ENCODE measurements at regions not wholly inside any gene's neighbourhood (a gene's known extent, or its start where the extent isn't known, plus 50 kb on each side); places are given as distances from the start of the nearest gene placed in this dataset.

DNA sequence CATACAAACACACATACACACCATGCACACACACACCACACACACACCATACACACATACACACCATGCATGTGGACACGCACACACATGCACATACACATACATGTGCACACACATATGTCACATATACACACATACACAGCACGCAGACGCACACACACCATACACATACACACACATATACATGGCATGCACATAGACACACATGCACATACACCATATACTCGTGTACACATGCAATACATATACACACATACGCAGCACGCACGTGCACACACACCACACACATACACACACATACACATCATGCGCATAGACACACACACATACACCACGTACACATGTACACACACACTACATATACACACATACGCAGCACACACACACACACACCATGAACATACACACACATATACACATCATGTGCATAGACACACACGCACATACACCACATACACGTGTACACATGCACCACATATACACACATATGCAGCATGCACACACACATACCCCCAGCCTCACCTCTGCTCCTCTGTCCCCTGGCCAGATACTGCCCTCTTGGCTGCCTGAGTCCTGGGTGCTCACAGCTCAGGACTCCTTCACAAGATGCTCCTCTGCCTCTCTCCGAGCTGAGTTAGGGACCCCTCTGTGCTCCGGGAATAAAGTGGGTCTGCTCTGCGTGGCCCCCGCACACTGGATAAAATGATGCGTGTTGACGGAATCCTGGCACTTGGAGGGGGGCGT is 70.9 kb upstream of the ARHGEF7 start:
- FAIRE-seq = no peak
- DNase-seq (ENCODE audit: insufficient read length, low spot score) = no peak
- TF ChIP-seq, protein P1, sequence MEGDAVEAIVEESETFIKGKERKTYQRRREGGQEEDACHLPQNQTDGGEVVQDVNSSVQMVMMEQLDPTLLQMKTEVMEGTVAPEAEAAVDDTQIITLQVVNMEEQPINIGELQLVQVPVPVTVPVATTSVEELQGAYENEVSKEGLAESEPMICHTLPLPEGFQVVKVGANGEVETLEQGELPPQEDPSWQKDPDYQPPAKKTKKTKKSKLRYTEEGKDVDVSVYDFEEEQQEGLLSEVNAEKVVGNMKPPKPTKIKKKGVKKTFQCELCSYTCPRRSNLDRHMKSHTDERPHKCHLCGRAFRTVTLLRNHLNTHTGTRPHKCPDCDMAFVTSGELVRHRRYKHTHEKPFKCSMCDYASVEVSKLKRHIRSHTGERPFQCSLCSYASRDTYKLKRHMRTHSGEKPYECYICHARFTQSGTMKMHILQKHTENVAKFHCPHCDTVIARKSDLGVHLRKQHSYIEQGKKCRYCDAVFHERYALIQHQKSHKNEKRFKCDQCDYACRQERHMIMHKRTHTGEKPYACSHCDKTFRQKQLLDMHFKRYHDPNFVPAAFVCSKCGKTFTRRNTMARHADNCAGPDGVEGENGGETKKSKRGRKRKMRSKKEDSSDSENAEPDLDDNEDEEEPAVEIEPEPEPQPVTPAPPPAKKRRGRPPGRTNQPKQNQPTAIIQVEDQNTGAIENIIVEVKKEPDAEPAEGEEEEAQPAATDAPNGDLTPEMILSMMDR (IDR thresholded peaks at IDR 0.05; ENCODE audit: insufficient read depth, missing control alignments) = no peak

DNA sequence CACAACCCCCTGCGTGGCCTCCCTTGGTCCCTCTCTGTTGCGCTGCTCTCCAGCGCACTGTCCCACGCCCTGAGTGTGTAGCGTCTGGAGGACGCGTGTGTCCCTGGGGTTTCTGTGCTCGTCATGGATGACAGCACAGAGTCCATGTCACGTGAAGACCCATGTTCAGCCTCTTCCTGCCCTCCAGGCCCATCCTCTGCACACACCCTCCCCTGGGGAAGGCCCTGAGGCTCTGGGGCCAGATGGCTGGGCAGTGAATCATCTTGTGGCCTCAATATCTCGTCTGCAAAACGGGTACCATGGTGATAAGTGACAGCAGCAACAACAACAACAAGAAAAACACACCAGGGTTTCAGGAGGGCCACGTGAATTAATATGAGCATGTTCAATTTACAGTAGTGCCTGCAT is 71.5 kb upstream of the ARHGEF7 start:
- TF ChIP-seq, protein P1 (IDR thresholded peaks at IDR 0.05; ENCODE audit: insufficient read depth, missing control alignments) = no peak
- FAIRE-seq (no peak), DNase-seq (ENCODE audit: insufficient read length, low spot score) (no peak)

DNA sequence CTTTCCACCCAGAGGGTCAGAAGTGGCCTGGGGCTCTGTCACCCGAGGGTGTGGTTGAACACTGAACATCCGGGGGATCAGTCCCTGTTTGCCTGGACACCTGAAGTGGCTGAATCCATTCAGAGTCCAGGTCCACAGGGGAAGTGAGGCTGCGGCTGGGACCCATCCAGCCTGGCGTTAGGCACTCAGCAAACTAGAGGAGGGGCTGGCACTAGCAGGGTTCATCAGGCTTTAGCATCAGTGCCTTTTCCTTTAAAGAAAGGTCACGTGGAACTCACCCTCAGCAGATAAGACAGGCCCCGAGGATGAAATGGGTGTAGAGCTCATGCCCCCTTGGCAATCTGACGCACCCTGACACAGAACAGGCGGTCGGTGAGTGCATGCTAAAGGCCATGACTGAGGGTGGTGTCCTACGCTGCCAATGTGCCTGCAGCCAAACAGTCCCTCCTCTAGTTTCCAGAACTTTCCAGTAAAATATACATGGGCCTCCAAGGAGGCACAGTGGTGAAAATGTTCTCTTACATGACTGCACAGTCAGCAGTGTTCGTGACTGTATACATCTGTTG is 72.4 kb upstream of the ARHGEF7 start:
- DNase-seq (ENCODE audit: insufficient read length, low spot score) = no peak
- TF ChIP-seq, protein P1 (IDR thresholded peaks at IDR 0.05; ENCODE audit: insufficient read depth, missing control alignments) = no peak
- no peak for FAIRE-seq

DNA sequence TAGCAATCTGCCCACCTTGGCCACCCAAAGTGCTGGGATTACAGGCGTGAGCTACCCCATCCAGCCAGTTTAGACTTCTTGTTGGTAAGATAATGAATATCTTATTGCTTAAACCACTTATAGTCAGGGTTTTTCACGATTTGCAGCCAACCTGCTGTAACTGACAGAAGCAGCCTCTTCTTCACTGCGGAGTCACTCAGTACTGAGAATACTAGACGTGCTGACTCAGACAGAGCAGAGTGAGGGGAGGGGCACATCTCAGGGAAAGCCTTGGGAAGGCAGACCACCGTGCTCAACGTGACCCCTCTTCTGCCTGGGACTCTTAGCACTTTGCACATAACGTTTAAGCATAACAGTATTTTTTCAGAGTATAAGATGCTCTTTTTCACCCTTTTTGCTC is 74.3 kb upstream of the ARHGEF7 start:
- FAIRE-seq (no peak), DNase-seq (ENCODE audit: insufficient read length, low spot score) (no peak)
- TF ChIP-seq, protein P1 (IDR thresholded peaks at IDR 0.05; ENCODE audit: insufficient read depth, missing control alignments) = no peak

DNA sequence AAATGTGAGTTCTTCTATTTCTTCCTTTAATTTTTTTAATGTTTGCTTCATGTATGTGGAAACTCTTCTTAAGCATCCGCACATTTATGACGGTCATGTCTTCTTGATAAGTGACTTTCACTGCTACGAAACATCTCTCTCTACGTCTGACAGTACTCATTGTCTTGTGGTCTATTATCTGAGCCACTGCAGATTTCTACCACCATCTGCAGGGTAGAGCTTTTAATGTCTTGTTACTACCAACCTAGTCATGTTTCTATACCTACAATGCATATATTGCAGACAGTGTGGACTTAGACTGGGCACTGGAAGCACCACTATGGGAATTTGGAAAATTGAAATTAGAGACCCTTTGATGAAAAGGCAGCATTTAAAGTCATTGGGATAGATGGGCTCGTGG is 75.4 kb upstream of the ARHGEF7 start:
- TF ChIP-seq, protein P1 (IDR thresholded peaks at IDR 0.05; ENCODE audit: insufficient read depth, missing control alignments) = no peak
- no peak for FAIRE-seq
- no peak for DNase-seq (ENCODE audit: insufficient read length, low spot score)

DNA sequence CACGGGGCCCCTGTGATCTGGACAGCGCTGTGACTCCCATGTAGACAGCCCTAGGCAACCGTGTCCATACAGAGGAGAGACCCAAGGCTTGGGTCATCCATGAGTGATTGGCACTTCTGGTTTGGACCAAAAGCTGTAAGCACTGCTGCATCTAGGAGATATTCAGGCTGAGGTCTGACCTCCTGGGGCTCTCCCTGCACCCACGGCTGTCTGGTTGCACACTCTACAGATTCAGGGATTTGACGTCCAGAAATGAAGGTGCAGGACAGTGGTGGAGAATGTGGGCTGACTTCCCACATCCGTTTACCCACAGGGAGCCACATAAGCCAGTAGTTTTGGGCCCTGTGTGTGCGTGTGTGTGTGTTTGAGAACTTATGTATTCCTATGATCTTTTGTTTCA is 76.2 kb upstream of the ARHGEF7 start:
- TF ChIP-seq, protein P1 (IDR thresholded peaks at IDR 0.05; ENCODE audit: insufficient read depth, missing control alignments) = no peak
- no peak for DNase-seq (ENCODE audit: insufficient read length, low spot score)
- FAIRE-seq = no peak

DNA sequence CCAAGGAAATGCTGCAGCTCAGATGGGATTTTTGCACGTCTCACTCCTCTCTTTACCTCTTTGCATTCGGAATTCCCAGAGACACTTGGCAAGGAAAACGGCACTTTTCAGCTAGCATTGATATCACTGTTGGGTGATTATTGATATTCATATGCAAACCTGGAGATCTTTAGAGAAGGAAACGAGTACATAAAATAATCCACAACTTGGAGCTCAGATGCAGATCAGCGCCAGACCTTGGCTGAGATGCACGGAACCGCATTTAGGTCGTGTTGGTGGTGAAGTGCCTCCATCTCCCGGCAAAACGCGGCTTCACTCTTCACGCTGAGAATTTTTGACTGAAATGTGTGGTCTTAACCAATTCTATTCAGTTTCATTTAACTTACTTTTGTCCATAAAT is 77.2 kb upstream of the ARHGEF7 start:
- FAIRE-seq = no peak
- TF ChIP-seq, protein P1 (IDR thresholded peaks at IDR 0.05; ENCODE audit: insufficient read depth, missing control alignments) = no peak
- no peak for DNase-seq (ENCODE audit: insufficient read length, low spot score)
